PC-3 (cell line): ENCODE measurements at regions not wholly inside any gene's neighbourhood (a gene's known extent, or its start where the extent isn't known, plus 50 kb on each side); places are given as distances from the start of the nearest gene placed in this dataset.

Experiments used
- ATAC-seq: fragments of 200-7000 bp; cut with Tn5 transposase; 2 replicates; pipeline ENCODE4 v1.9.1; 2020; ENCODE audit warnings: mild to moderate bottlenecking, moderate library complexity
- BruUV-seq: library from RNA; stranded (reverse); fragments of 400-500 nt; replicated peaks from 2 replicates; lab custom pipeline; 2021; lab: Mats Ljungman, UMichigan
- CTCF ChIA-PET: fragments of 300-600 bp; sonication (Branson Sonifier 250); formaldehyde crosslinking; loops from one replicate; lab custom pipeline; 2022; ENCODE audit warnings: antibody characterized with exemption; lab: Charles Lee
- POLR2A ChIA-PET: fragments of 300-600 bp; sonication (Branson Sonifier 250); formaldehyde crosslinking; loops from one replicate; lab custom pipeline; 2022; ENCODE audit warnings: antibody characterized with exemption; ENCODE audit not compliant: unreplicated experiment; lab: Charles Lee
- DNase-seq: peaks from one replicate; pipeline ENCODE4 v3.0.0-alpha.2; 2015
- H2AFZ ChIP-seq: fragments of 300-600 bp; sonication (generic); 2 replicates; pipeline ENCODE4 v1.6.0; 2016; ENCODE audit warnings: antibody characterized with exemption, low read length
- H3F3A ChIP-seq: fragments of 300-600 bp; sonication (generic); one replicate; pipeline ENCODE4 v1.6.0; 2017; ENCODE audit warnings: antibody characterized with exemption, low read length, control low read depth, mild to moderate bottlenecking; ENCODE audit not compliant: unreplicated experiment
- H3K27ac ChIP-seq: fragments of 300-600 bp; sonication (generic); 2 replicates; pipeline ENCODE4 v1.5.1; 2016; ENCODE audit warnings: mild to moderate bottlenecking, low read length
- H3K27me3 ChIP-seq: fragments of 300-600 bp; sonication (generic); 2 replicates; pipeline ENCODE4 v1.6.1; 2016; ENCODE audit warnings: low read length, mixed read lengths
- H3K36me3 ChIP-seq: fragments of 300-600 bp; sonication (generic); 2 replicates; pipeline ENCODE4 v1.6.1; 2016; ENCODE audit warnings: low read depth, mixed run types, low read length, mixed read lengths
- H3K4me1 ChIP-seq: fragments of 300-600 bp; sonication (generic); 2 replicates; pipeline ENCODE4 v1.5.1; 2016; ENCODE audit warnings: low read length; ENCODE audit not compliant: insufficient read depth
- H3K4me2 ChIP-seq: fragments of 300-600 bp; sonication (generic); 2 replicates; pipeline ENCODE4 v1.6.0; 2016; ENCODE audit warnings: low read length
- H3K4me3 ChIP-seq: fragments of 300-600 bp; sonication (generic); 2 replicates; pipeline ENCODE4 v1.5.1; 2016; ENCODE audit warnings: mild to moderate bottlenecking, low read length, mixed read lengths
- H3K79me2 ChIP-seq: fragments of 300-600 bp; sonication (generic); 2 replicates; pipeline ENCODE4 v1.6.1; 2017; ENCODE audit warnings: low read length, mixed read lengths
- H3K9ac ChIP-seq: fragments of 300-600 bp; sonication (generic); 2 replicates; pipeline ENCODE4 v1.6.0; 2016; ENCODE audit warnings: mild to moderate bottlenecking, low read length
- H3K9me2 ChIP-seq: fragments of 300-600 bp; sonication (generic); replicated peaks from 2 replicates; pipeline ENCODE4 v1.6.1; 2016; ENCODE audit warnings: mixed run types, low read length, mixed read lengths
- H3K9me3 ChIP-seq: fragments of 300-600 bp; sonication (generic); 2 replicates; pipeline ENCODE4 v1.6.1; 2016; ENCODE audit warnings: low read length, mixed read lengths
- H4K20me1 ChIP-seq: fragments of 300-600 bp; sonication (generic); 2 replicates; pipeline ENCODE4 v1.6.1; 2016; ENCODE audit warnings: low read length, mixed read lengths
- EZH2 ChIP-seq: fragments of 300-600 bp; sonication (generic); IDR thresholded peaks from one replicate; pipeline ENCODE4 v1.6.1; 2017; ENCODE audit warnings: antibody characterized with exemption, mild to moderate bottlenecking, low read length; ENCODE audit not compliant: unreplicated experiment
- EZH2phosphoT487 ChIP-seq: fragments of 300-600 bp; sonication (generic); IDR thresholded peaks from 2 replicates; pipeline ENCODE4 v1.6.1; 2018; ENCODE audit warnings: mild to moderate bottlenecking, antibody characterized with exemption, low read length, borderline replicate concordance
- intact Hi-C: fragments of 100-400 bp; cut with micrococcal nuclease; formaldehyde crosslinking; loops from 2 replicates; pipeline ENCODE4 v1.9.0; 2023
- TF ChIP-seq, protein P1 (sequence below): fragments of 300-600 bp; sonication (generic); conservative IDR thresholded peaks from 2 replicates; pipeline ENCODE4 v1.5.1; 2017; ENCODE audit warnings: antibody characterized with exemption, low read depth, mild to moderate bottlenecking, low read length

GRCh38 chr18:4808891-4809290, 353.8 kb upstream of the DLGAP1 start:
- peaks cover 34% of the 10 kb centered on the region for H3K9me3 ChIP-seq
- no peak overlapping the region for H3K9ac ChIP-seq
- ChIA-PET POLR2A (no interaction called here), CTCF (no interaction called here)
- no peaks in the 10 kb centered on the region for H4K20me1 ChIP-seq
- no peaks in the 10 kb centered on the region for H3K4me1 ChIP-seq
- no peak overlapping the region for H3K4me2 ChIP-seq
- TF ChIP-seq, protein P1, sequence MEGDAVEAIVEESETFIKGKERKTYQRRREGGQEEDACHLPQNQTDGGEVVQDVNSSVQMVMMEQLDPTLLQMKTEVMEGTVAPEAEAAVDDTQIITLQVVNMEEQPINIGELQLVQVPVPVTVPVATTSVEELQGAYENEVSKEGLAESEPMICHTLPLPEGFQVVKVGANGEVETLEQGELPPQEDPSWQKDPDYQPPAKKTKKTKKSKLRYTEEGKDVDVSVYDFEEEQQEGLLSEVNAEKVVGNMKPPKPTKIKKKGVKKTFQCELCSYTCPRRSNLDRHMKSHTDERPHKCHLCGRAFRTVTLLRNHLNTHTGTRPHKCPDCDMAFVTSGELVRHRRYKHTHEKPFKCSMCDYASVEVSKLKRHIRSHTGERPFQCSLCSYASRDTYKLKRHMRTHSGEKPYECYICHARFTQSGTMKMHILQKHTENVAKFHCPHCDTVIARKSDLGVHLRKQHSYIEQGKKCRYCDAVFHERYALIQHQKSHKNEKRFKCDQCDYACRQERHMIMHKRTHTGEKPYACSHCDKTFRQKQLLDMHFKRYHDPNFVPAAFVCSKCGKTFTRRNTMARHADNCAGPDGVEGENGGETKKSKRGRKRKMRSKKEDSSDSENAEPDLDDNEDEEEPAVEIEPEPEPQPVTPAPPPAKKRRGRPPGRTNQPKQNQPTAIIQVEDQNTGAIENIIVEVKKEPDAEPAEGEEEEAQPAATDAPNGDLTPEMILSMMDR, result no peak
- TF ChIP-seq EZH2, result no peak
- no peak for TF ChIP-seq EZH2phosphoT487
- no TSS peak for BruUV-seq
- H3K27ac ChIP-seq, result no peak overlapping the region
- no peak for DNase-seq
- H3F3A ChIP-seq, result no peaks in the 10 kb centered on the region
- H3K9me2 ChIP-seq, result no peaks in the 10 kb centered on the region
- H3K4me3 ChIP-seq, result no peak overlapping the region
- ATAC-seq, result no peak
- intact Hi-C loops, result no loop called here
- H2AFZ ChIP-seq, result no peak overlapping the region
- H3K36me3 ChIP-seq, result no peaks in the 10 kb centered on the region
- H3K27me3 ChIP-seq, result no peaks in the 10 kb centered on the region
- H3K79me2 ChIP-seq, result no peaks in the 10 kb centered on the region

DNA sequence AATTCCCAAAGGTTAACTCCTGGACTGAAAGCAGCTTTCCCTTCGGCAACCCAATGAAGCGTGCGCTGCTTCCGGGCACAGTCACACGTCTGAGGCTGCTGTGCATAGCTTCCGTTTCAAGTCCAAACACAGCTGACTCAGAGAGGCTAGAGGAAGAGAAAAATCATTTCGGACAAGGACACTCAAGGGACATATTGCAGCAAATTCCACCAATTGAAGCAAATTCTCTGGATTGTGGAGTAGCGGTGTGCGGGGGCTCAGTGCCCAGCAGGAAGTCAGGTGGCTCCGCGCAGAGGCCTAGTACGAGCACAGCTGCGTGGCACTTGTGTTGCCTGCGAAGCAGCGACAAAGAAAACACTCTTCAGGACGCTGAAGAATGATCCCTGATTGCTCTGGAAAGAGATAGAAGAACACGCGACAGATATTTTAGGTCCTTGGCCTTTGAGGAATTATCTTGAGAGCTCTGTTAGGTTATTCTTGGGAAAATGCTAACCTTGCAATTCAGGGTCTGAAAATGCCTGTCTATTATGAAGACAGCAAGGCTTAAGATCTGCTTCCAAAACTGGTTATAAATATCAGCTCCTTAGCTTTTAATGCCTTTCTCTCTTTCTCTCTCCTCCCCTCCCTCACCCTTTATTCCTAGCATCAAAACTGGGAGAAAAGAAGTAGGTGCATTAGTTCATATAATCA, 352.6 kb upstream of the DLGAP1 start:
- Histone ChIP-seq H3K79me2 (no peaks in the 10 kb centered on the region), H3K4me1 (no peaks in the 10 kb centered on the region), H3F3A (no peaks in the 10 kb centered on the region), H3K27ac (no peak overlapping the region), H3K9ac (no peak overlapping the region), H3K4me2 (no peak overlapping the region), H3K9me2 (no peaks in the 10 kb centered on the region), H3K27me3 (no peaks in the 10 kb centered on the region), H3K4me3 (no peak overlapping the region), H3K9me3 (peaks cover 35% of the 10 kb centered on the region), H2AFZ (no peak overlapping the region), H4K20me1 (no peaks in the 10 kb centered on the region), H3K36me3 (no peaks in the 10 kb centered on the region)
- DNase-seq, result no peak
- BruUV-seq, result no TSS peak
- POLR2A ChIA-PET, result no interaction called here
- no peak for ATAC-seq
- CTCF ChIA-PET, result no interaction called here
- TF ChIP-seq EZH2, result no peak
- TF ChIP-seq, protein P1, result no peak
- TF ChIP-seq EZH2phosphoT487, result no peak
- intact Hi-C loops, result no loop called here

GRCh38 chr18:4806331-4806730, 351.2 kb upstream of the DLGAP1 start:
- ChIA-PET CTCF (no interaction called here), POLR2A (no interaction called here)
- ATAC-seq (no peak), DNase-seq (no peak)
- TF ChIP-seq, protein P1, result no peak
- TF ChIP-seq EZH2phosphoT487 (no peak), EZH2 (no peak)
- Histone ChIP-seq H2AFZ (no peak overlapping the region), H3K9ac (no peak overlapping the region), H3K4me1 (no peaks in the 10 kb centered on the region), H3K27ac (no peak overlapping the region), H3K9me2 (no peaks in the 10 kb centered on the region), H3F3A (no peaks in the 10 kb centered on the region), H3K4me3 (no peak overlapping the region), H3K27me3 (no peaks in the 10 kb centered on the region), H3K36me3 (no peaks in the 10 kb centered on the region), H4K20me1 (no peaks in the 10 kb centered on the region), H3K9me3 (peaks cover 44% of the 10 kb centered on the region), H3K4me2 (no peak overlapping the region), H3K79me2 (no peaks in the 10 kb centered on the region)
- no TSS peak for BruUV-seq
- intact Hi-C loops, result no loop called here
